Fibroblast of peridontal ligament (primary cell): ENCODE measurements at regions not wholly inside any gene's neighbourhood (a gene's known extent, or its start where the extent isn't known, plus 50 kb on each side); places are given as distances from the start of the nearest gene placed in this dataset.

ENCODE experiments used
- DNase-seq: peaks from one replicate; pipeline ENCODE4 v3.0.0-alpha.2; 2010; ENCODE audit errors: extremely low read depth

DNA sequence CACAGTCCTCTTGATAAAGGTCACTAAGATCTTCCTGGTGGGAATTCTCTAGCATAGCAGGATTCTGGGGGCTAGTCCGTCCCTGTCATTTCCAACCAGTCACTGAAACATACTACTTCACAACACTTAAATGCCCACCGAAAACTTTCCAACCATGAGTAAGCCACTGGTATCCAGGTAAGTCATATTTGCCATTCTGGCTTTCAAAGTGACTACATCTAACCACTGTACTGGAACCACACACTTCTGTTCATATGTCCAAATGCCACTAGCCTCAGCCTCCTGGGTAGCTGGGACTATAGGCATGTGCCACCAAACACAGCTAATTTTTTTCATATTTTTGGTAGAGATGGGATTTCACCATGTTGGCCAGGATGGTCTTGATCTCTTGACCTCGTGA is 64.3 kb upstream of the VANGL1 start:
- DNase-seq: no peak

DNA sequence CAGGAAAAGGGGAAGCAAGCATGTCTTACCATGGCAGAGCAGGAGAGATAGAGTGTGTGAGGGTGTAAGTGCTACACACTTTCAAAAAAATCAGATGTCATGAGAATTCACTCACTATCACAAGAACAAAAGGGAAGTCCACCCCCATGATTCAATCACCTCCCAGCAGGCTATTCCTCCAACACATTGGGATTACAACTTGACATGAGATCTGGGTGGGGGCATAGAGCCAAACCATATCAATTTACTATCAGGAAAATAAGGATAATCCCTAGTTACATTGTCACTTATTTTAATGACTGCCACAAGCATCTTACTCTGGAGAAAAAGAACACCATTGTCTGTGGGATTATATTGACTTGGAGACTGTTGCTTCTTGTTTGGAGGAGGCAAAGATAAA is 66.1 kb upstream of the VANGL1 start:
- DNase-seq: no peak

DNA sequence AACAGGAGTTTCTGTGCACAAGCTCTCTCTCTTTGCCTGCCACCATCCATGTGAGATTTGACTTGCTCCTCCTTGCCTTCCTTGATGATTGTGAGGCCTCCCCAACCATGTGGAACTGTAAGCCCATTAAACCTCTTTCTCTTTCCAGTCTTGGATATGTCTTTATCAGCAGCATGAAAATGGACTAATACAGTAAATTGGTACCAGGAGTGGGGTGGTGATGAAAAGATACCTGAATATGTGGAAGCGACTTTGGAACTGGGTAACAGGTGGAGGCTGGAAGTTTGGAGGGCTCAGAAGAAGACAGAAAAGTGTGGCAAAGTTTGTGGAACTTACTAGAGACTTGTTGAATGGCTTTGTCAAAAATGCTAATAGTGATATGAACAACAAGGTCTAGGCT is 69.1 kb upstream of the VANGL1 start:
- DNase-seq: no peak

DNA sequence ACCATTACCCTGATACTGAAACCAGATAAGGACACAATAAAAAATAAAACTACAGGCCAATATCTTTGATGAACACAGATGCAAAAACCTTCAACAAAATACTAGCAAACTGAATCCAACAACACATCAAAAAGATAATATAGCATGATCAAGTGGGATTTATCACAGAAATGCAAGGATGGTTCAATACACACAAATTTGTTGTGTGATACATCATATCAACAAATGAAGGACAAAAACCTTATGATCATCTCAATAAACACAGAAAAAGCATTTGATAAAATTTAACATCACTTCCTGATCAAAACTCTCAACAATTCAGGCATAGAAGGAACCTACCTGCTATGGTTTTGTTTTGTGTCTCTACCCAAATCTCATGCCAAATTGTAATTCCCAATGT is 74.3 kb upstream of the VANGL1 start:
- no peak for DNase-seq

DNA sequence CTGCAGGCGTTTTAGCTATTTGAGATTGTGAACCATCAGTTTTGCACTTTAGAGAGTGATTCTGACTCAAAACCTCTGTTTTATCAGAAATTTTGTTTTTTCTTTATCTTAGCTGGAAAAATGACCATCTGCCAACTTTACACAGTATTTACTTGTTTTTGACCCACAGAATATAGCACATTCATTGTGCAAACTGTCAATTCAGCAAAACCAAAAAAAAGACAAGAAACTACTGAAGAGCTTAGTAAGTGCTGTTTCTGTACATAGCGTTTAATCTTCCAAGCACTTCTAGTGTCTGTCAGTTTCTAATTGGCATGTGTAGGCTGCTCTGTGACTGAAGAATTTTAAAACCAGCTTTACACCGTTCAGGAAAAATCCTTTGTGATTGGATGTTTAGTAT is 76.0 kb upstream of the VANGL1 start:
- DNase-seq: no peak

DNA sequence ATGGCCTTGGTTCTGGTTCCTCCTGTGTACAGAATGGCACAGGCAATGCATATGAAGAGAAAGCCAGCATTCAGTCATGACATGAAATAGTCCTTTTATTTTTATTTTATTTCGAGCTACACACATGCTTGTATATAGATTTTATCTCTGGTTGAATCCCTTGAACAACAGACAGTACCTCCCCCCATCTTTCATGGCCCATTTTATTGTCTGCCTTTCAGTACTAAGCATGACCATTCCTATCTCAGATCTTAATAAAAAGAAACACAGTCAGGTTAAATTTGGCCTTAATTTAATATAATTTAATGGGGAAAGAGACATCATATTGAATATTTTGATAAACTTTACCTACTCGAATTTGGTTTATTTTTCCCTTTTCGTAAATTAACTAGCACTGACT is 76.4 kb upstream of the VANGL1 start:
- DNase-seq: no peak

DNA sequence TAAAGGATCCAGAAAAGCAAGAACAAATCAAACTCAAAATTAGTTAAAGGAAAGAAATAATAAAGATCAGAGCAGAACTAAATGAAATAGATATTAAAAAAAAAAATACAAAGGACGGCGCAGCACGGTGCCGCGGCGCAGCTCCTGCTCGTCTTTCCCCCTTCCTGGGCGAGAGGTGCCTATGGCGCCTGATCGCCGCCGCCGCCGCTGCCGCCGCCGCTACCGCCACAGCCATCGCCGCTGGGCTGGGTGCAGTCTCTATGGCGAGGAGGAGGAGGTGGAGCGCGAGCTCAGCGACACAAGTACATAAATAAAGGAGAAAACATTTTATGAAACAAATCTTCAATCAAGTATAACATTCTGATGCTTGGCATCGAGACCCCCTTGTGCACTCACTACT is 77.6 kb upstream of the VANGL1 start:
- DNase-seq: no peak

DNA sequence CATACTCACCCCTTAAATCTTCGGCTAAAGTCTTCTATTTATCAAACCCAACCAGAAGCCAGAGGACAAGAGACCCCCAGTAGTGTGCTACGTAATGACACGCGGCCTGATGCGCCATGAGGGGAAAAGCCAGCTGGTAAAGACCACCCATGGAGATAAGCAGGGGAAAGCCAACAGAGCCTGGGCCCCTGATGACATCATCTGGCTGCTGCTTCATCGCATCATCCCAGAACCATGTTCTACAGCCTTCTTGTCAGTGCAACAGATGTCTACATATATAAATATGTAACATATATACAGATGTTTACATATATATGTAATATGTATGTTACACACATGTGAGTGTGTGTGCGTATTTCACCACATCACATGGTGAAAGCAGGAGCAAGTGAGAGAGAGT is 81.7 kb upstream of the VANGL1 start:
- DNase-seq: no peak

DNA sequence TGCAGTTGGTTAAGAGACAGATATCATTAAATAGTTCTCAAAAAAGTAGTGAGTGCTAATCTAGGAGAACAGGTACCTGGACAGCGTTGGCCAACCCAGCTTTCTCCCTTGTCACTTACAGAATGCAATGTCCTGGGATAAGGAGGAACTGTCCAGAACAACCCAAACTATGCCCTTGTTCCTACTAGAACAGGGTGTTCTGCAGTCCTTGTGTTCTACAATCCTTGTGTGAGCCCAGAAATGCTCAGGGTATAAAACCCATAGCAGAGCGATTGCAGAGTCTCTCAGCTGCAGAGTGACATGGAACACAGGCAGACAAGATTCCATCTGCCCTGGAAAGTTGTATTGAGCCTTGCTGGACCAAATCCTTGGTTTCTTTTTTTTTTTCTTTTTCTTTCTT is 83.5 kb upstream of the VANGL1 start:
- DNase-seq: no peak

DNA sequence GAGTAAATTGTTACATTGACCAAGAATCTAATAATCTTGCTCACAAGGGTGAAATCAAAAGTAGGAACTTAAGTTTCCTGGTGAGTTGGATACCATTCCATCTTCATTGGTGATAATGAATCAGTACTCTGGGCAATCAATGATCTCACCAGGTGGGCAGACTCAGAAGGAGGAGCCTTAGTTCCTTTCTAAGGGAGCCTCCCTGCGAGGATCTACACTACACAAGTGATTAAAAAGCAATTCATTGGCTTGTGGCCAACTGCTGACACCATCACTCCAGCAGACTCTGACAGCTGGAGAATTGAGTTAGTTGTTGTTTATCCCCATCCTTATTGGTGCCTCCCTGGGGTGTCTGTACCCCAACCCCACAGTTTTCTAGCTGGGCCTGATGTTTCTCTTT is 84.1 kb upstream of the VANGL1 start:
- DNase-seq: no peak

DNA sequence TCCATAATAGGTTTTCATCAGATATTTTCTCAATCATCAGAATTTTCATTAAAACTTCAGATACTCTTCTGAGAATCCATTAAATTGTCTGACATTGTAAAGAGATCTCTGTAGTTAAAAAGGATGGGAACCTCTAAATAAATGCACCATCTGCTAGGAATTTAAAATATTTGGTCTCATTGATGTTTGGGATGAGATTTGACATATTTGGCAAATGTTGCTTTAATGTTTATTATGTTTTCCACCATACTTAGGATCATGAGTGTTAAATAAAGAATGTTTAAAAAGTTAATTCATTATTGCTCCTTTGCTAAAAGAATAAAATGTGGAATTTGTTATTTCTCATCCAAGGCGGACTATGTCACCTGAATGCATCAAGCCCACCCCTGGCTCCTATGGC is 85.5 kb upstream of the VANGL1 start:
- no peak for DNase-seq

DNA sequence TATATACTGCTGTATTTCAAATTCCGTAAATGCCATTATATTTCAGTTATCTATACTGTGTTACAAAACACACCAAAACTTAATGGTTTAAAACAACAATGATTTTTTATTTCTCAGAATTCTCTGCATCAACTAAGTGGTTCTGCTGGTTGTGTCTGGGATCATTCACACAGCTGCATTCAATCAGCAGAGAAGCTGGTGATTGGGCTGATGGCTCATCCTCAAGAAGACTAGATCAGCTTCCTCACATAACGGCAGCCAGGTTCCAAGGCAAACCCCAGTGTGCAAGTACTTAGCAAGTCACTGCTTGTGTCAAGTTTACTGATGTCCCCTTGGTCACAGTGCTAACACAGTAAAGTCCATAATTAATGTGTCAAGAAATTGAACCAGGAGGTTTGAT is 86.3 kb upstream of the VANGL1 start:
- peak; percentile 77 for DNase-seq

DNA sequence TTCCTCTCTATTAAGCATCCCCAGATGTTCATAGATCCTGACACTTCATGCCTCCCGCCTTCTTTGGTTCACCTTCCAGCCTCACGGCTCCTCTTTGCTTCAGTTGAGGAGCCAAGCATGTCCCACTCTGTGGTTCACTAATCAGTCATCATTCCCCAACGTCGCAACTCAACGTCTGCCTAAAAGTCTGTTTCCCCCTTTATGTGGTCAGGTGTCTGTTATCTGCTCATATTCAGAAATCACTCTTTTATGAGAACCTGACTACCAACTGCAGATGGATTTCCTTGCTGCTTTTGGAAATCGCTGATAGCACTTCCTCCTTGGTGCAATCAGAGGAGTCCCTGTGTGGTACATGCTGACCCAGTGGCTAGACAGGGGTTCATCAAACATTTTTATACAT is 94.1 kb upstream of the VANGL1 start:
- no peak for DNase-seq

DNA sequence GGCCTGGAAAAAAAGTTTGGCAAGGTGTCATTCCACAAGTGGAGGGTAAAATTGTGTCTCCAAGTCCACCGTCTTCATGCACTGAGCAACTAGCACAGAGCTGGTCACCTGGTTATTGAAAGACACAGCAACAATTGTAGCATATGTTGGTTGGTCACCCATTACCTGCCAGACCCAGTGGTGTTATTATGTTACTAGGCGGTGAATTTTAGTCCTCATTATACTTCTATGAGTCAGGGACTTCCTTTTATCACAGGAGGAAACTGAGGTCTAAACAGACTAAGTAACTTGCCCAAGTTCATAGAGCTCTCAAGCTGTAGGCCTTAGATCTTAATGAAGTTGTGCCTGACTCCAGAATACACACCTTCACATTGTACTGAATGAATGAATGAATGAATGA is 94.9 kb upstream of the VANGL1 start:
- no peak for DNase-seq

DNA sequence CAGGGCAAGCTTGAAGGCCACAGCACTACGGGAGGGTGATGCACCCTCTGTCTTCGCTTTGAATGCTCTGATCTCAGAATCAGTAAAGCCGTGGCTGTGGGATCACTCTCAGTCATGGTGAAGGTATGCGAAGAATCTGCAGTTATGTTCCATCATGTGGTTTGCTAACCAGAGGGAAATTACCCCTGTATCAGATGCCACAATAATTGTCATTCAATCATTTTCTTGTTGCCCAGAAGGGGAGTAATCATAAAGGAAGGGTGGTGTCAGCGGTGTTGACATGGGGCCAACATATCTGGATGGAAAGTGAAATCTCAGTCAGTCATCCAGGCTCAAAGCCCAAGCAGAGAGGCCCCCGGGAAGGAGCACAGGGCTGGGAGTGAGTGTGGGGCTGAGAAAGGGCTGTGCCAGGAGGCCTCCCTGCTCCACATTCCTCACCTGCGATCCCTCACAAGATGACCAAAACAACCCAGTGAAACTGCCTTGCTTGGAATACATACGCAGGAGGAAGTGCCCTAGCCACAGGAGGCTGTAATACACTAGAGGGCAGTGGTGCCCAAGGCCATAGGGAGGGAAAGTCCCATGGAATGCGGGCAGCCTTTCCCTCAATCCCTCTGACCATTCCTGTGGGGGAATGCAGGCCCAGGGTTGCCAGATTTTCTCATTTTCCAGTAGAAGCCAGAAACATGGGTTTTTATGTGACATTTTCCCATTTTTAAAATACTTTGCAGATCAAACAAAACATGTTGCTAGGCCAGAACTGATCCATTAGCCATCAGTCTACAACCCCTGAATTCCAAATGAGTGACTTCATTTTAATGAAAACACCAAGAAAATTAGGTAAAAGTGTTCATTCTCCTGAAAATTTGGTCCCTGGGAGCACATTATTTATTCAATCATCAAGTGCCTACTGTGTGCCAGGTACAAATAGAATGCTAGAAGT is 95.7 kb upstream of the VANGL1 start:
- DNase-seq: peak; percentile 98

DNA sequence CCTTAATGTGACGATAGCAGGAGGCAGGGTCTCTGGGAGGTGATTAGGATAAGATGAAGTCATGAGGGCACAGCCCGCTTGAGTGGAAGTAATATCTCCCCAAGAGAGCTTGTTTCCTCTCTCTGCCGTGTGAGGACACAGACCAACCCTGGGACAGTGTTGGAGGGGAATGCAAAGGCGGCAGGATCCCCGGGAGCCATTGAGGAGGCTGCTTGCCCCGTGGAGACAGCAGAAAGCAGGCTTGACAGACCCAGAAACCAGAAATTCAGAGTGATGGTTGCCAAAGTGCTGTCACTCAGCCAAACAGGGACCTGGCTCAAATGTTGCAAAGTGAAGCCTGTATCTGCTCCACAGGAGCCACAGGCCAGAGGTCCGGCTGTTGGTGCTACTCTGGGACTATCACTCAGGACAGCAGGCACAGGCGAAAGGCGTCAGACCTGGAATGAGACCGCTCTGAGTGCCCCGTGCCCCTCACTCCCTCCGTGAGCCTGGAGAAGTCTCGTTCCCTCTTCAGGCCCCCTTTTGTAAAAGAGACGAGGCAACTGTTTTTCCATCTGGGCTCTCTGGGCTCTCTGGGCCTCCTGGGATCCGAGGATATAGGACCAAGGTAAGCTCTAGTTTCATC is 96.6 kb upstream of the VANGL1 start:
- no peak for DNase-seq

DNA sequence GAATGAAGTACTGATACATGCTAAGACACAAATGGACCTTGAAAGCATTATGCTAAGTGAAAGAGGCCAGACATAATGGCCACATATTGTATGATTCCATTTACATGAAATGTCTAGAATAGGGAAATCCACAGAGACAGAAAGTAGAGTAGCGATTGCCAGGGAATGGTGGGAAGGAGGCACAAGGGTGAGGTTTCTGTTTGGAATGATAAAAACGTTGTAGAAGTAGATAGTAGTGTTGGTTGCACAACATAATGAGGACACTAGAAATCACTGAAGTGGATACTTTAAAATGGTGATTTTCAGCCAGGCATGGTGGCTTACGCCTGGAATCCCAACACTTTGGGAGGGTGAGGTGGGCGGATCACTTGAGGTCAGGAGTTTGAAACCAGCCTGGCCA is 97.6 kb upstream of the VANGL1 start:
- DNase-seq: peak; percentile 70

DNA sequence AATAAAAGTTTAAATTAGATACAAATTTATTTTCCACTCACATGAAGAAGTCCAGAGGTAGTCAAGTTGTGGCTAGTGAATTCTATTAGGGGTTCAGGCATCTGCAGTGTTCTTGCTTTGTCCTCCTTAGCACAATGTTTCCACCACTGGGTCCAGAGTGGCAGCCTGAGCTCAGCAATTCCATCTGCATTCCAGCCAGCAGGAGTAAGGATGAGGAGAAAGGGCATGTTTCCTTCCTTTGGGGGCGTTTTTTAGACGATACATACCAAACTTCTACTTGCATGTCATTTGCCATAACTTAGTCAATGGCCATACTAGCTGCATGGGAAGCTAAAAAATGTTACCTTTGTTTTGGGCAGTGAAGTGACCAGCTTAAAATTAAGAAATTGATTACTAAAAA is 98.5 kb upstream of the VANGL1 start:
- no peak for DNase-seq

DNA sequence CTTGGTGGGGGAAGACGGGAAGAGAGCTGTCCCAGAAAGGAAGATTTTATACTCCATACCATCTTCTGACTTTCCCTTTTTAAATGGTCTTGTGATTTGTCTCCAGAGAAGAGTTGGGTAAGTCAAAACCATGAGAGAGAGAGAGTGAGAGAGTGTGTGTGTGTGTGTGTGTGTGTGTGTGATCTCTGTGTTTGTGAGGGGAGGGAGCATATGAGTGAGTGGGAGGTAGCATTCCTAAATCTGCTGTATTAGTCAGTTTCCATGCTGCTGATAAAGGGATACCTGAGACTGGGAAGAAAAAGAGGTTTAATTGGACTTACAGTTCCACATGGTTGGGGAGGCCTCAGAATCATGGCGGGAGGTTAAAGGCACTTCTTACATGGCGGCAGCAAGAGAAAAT is 102.0 kb upstream of the VANGL1 start:
- no peak for DNase-seq

DNA sequence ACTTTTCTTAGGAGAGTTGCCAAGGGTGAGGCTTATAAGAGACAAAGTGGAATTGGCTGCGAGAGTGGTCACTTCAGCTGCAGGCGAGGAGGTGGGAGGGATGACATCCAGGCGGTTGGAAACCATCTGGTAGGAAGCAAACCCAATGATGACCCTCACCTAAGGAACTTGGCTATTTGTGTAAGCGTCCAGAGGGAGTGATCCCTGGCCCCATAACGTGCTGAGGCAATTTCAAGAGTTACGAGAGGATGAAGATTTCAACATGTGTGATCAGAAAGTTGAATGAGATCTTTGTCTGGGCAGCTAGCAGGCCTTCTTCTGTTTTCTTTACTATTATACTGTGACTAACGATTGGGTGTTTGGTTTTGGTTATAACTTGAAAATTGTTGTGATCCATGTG is 102.7 kb upstream of the VANGL1 start:
- DNase-seq: peak; percentile 72

DNA sequence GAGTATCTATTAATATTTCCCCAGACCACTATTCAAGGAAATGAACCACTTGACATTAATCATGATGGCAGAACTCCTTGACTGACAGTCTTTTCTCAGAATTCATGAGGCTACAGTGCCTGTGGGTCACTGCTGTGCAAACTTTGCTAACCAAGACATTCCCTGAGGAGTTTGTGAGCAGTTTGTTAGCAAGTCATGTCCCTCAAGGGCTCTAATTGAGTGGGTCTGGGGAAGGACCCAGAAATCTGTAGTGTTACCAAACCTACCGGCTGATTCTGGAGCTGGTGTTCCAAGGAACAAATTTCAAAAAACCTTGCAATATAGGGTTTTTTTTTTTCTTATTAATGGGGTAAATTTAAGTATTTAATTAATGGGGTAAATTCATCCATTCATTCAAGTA is 103.2 kb upstream of the VANGL1 start:
- no peak for DNase-seq

DNA sequence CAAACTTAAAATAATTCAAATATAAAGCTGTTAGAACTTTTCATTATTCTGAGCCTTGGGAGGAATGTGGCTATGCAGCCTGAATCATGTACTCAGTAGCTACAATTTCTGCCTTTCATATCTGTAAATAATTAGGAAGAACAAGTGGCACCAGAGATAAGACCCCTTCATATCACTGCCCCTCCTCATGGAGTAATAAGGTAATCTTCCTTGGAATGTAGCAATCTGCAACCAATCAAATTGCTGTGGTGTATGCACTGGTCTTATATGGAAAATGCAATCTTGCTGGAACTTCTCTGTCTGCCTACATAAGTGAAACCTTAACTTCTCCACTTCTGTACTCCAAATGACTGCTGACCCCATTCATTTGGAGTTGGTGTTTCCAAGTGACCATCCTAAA is 104.4 kb upstream of the VANGL1 start:
- no peak for DNase-seq

DNA sequence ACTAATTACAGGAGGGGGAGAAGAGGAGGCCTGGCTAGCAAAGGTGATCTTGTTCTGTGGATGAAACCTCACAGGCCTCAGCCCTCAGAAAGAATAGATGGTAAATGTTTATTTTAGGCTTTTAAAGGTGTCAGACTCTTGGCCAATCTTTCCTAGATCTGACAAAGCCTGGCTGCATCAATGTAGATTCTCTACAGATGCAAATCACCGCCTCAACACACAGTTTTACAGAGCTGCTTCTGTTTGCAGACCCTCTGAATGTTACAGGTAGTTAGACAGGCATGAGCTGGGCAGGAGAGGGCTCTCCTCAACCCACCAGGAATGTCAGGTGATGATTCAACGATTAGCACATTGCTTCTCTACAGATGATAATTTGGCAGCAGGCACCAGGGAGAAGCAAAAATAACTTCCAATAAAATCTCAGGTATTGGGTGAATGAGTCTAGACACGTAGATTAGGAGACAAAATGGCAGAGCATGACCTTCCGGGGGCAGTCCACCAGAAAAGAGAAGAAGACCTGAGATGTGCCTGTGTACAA is 105.4 kb upstream of the VANGL1 start:
- DNase-seq: no peak
